ENCODE measurements at regions not wholly inside any gene's neighbourhood (a gene's known extent, or its start where the extent isn't known, plus 50 kb on each side); places are given as distances from the start of the nearest gene placed in this dataset.
"Not testable (repeated sequence)": the region's sequence is repeated elsewhere in the genome, so short reads cannot be mapped to it uniquely, and the experiment has no call there.

DNA sequence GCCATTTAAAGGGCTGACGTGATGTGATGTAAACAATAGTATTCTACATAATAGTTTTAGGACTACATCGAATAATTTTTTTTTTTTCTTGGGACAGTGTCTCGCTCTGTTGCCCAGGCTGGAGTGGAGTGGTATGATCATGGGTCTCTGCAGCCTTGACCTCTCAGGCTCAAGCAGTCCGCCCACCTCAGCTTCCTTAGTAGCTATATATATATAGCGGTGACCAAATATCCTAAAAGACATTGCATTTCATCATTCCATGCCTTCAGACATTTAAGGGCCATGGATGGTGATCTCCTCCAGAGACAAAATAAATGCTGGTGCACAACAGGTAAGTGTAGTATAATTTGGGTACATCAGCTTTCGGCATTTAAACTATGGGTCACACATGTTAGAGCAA lies 245.4 kb upstream of the NOTCH2NLA start:
- not testable (repeated sequence) for TF ChIP-seq YY1 (IDR thresholded peaks at IDR 0.05; ENCODE audit: insufficient read depth, insufficient read length); ZNF274 (IDR thresholded peaks at IDR 0.05; ENCODE audit: low read depth, low read length); SUZ12 (IDR thresholded peaks at IDR 0.05; ENCODE audit: extremely low read depth, insufficient read depth, insufficient read length)
